Stimulated activated CD4-positive, alpha-beta T cell treated with anti-CD3 and anti-CD28 coated beads, TNF-alpha, amount 100 ng/mL, for 24 hours (primary cell): ENCODE measurements at regions not wholly inside any gene's neighbourhood (a gene's known extent, or its start where the extent isn't known, plus 50 kb on each side); places are given as distances from the start of the nearest gene placed in this dataset.
"Not testable (repeated sequence)": the region's sequence is repeated elsewhere in the genome, so short reads cannot be mapped to it uniquely, and the experiment has no call there.

Experiments used
- DNase-seq, 3 experiments: peaks; one replicate each; pipeline ENCODE4 v3.0.0-alpha.2; 2020; ENCODE audit warnings: low read depth in 3 of 3

DNA sequence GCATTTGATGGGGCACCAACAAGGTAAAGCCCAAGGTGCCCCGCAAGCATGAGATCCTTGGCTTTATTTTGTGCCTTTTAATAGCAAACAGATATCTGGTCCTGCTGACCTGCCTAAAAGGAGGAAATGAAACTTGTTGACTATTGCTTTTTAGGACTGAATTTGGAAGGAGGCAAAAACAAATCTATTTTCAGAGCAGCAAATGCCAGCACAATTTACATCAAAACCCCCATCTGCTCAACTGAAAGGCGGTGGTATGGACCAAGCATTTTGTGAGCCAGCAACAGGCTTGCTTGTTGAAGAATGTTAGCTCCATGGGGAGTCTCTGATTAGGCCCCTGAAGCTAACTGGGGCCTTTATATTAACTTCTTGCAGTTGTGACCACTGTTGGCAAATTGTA, 192.6 kb upstream of the E2F8 start:
- DNase-seq, result no peak

DNA sequence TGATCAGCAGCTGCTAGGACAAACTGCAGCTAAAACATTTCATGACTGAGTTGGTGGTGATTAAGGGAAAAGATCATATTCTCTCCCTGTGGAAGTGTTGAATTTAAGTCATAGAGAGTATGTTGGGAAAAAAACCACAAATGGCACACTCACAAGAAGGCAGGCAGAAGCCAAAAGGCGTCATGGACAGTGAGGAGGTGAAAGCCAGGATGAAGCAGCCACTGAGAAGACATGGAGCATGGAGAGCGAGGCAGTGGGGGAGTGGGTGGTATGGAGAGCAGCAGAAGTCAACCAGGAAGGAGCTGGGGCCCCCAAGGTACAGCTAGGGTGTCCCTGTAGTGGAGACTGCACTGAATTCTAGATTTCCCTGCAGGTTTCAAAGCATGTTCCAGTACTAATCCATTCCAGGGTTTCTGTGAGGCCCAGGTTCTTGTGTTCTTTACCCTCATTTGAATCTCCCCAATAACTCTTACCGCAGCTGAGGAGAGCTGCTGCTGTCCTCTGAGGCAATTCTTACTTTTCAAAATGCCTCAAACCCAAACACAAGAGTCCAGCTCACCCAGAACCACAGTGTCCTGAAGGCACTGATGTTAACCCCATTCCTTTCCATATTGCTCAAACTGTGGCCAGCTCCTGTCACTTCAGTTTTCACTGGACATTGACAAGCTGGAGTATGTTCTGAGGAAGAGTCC, 191.8 kb upstream of the E2F8 start:
- no peak for DNase-seq

DNA sequence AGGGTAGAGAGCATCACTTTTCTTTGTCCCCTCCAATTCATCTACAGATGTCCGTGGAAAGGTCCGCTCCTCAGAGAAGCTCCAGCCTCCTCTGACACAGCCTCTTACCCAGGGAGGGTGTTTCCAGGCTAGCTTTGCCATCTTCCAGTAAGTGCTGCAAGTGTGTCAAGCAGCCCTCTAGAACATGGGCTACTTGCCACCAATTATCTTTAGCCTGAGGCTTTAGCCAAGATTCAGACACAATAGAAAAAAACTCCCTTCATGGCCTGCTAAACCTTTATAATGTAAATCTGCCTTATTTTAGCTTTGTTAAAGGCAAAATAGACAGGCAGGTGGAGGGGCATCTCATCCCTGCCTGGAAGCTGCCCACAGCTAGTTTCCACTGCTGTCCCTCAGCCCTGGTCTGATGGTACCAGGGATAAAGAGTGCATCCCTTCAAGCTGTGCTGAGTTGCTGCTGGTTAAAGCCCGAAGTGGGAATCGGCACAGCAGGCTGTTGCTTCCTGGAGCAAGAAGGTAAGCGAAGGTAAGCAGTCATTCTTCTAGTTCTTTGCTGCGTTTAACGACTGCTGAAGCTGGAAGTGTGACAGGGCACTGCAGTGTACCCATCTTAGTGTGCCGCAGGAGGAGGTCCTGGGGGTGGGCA, 190.1 kb upstream of the E2F8 start:
- no peak for DNase-seq

DNA sequence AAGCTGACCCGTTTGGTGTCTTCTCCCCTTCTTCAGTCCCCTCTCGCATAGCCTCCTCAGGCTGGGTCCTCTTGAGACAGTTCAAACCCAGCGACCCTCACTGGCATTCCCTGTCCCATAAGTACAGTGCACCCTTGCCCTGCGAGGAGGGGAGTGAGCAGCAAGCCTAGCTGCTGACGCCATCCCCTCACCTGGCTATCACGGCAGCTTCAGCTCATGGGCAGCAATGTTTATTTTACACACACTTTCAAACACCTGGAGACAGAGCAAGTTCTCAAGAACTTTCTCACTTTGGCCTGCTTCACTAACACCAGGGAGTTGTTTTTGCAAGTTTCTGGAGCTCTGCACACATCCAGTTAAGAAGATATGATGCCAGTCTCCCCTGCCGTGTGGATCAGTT, 189.6 kb upstream of the E2F8 start:
- no peak for DNase-seq

DNA sequence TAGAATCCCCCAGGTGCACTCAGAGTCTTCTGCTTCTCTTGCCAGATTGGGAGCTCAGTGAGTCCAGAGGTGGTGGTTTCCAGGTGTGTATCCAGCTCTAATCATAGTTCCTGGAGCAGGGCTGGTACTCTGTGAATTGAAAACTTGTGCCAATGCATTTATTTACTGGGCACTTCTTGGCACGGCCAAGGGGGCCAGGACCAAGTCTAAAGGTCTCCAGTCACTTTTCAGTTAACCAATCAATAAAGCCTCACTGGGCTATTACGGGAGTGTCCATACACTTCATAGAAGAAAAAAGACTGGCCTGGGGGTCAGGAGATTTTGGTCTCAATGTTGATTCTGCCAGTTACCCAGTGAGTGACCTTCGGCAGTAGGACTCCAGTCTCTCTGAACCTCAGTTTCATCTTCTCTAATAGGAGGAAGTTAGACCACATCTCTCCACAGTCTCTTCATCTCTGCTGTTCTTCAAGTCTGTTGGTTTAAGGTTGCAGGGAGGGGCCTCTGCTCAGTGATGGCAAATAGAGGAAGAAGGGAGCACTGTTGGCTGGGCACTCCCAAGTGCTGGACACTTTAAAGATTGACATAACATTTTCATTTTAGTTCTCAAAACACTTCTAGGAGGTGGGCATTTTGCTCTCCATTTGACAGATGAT, 188.5 kb upstream of the E2F8 start:
- no peak for DNase-seq

DNA sequence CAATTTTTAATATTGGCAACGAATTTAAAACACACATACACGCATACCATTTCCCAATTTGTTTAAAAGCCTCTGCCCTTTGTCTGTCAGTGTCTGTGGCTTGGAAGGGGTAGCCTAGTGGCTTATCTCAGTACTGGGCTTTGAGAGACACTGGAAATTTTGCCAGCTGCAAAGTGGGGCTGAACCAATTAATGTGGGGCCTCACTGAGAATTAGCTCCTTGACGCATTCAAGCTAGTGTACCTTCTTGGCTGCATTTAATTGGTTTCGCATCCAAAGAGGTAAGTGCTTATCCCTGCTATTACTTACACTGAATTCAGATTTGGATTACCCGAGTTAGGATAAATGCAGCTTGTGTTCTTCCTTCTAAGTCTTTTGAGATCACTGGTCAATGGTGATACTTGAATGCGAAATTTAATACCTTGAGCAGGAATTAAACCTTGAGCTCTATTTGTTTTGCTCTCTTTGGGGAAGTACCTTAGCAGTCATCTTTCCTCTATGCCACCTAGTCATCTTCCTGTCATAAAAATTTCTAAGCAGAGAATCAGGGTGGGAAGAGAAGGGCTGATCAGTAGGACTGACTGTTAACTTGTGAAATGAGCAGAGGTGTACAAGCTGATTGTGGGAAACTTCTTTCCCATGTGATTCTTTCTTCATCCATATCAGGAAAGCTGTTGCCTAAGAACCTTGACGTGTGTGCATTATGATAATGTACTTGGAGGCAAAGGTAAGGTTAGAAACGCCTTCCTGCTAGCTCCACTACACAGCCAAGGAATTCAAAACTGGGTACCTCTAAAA, 187.7 kb upstream of the E2F8 start:
- no peak for DNase-seq

DNA sequence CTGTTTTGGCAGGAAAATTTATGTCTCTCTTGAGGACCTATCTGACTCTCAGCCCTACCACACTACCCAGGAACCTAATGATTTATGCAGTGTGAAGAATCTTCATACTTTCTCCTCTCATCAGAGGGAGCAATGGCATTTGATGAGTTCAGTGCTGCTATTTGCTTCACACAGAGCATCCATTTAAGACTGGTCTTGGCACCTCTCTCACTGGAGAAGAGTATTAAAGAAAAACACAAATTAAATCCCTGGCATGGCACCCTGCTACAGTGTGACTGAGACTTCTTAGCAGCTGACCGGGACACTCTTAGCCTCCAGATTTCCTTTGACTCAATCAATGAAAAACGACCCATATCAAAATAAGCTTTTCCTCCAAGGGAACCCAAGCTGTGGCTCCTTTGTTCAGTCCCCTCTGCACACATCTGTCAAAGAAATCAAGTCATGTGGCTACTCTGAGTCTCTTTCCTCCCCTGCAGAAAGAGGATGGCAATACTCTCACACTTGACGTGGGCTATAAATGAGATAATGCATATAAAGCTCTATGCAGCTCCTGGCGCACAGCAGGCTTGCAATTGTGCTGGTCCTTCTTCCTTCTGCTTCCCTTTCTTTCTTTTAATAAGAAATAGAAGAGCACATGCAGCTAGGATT, 186.1 kb upstream of the E2F8 start:
- no peak for DNase-seq

DNA sequence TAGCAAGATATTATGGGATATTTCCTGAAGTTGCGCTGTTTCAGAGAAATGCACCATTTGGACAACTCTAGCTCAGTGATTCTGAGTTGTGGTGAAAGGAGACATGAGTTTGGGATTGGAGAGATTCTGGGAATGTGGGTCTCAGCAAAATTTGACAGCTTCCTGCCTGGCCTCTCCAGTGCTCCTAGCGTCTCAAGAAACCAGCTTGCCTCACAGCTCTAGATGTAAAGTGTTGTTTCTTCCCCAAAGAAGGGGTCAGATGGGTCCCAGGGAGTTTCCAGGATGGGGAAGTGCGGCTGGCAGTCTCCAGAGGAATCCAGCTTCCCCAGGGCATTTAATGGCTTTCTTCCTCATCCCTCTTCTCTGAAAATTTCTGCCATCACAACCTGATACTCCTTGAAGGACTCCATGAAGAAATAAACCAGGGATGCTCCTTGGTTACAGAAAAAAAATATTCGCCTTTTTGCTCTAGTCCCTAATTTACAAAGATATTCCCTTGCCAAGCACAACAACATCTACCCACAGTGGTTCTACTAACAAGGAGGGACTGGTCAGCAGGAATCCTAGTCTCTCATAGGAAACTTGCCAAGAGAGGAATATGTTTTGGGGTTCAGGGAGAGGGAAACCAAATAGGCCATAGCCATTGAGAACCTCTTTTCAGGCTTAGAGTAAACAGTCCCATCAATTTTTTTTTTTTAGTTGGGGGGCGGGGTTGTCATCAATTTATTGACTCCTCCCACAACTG, 185.4 kb upstream of the E2F8 start:
- DNase-seq, result no peak

DNA sequence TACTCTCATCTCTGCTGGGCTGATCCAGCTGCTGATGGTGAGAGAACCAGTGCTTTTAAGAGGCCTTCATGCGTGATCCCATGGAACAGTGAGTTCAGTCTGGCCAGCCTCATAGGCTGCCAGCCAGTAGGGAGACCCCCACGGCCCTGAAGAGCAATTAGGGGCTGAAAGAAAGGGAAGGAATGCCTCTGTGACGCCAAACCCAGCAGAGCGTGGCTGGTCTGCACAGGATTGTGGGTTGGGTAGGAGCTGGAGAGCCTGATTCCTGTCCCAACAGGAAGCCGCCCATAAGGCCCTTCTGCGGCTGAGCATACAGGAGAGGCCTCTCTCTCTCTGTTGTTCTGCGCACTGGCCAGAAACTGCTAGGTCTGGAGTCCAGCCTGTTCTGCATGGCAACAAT, 181.5 kb upstream of the E2F8 start:
- DNase-seq, result no peak

DNA sequence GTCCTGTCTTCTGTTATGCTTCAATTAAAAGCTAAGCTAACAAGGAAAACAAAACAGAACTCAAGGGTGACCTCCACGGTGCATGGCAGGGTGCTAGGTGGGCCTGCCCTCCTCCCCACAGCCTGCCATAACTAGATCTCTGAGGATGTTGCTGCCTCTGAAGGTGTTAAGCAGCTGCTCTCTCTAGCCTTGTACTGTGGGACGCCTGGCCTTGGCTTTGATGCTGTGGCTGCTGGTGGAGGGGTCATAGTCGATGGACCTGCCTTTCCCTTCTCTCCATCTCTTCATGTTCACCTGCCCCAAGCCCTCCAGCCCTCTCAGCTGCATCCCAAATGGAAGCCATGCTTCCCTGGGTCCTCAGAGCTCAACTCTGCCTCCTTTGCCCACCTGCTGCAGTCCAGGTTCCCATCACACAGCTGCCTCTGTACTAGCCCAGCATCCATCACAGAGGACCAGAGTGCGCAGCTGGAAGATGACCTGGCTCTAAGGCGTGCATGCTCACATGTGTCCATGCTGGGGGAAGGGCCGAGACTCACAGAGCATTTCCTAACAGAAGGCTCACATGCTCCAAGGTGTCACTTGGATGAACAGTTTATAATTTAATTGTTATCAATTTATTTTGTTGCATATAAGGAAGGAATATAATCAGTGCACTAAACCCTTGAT, 180.3 kb upstream of the E2F8 start:
- no peak for DNase-seq

DNA sequence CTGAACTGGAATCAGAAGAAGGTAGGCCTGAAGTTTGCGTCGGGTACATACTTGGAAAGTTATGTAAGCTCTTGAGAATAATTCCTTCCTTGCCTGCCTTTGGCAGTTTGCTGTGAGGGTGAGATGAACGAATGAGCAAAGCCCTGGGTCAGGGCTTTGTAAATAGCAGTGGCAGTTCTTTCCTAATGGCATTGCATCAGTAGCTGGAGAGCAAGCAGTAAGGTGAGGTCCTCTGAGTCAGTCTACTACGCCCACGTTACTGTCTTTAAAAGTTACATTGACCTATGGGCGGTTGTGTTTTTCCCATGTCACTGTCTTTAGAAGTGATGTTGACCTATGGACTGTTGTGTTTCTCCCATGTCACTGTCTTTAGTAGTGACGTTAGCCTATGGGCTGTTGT, 179.1 kb upstream of the E2F8 start:
- DNase-seq, result no peak

DNA sequence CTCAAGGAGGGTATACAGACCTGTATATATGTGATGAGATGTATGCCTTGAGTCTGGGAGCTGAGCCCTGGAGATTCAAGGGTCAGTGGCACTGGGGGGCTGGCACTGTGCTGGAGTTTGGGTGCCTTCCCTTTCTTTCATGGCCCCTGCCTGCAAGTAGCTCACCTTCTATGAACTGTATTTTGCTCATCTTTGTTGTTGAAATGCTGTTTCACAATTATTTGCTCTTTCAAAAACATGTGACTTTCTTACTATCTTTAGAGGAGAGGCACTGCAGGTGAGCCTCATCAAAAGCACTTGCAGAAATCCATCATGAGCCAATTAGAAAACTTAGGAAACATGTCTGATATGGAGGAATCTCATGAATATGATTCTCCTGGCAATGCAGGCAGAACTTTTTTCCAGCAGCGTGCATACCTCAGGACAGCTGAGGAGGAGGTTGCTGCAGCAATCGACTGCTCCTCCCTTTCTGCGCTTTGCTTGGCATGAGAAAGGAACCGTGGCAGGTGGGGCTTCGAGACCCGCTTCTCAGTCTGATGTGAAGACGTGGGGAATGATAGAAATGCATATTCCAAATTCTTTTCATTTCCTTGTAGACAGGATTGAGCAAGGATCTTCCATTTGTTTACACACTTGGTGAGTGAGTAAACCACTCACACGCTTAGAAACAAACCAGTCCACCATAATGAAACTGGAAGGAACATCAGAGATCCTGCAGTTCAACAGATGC, 178.4 kb upstream of the E2F8 start:
- no peak for DNase-seq

DNA sequence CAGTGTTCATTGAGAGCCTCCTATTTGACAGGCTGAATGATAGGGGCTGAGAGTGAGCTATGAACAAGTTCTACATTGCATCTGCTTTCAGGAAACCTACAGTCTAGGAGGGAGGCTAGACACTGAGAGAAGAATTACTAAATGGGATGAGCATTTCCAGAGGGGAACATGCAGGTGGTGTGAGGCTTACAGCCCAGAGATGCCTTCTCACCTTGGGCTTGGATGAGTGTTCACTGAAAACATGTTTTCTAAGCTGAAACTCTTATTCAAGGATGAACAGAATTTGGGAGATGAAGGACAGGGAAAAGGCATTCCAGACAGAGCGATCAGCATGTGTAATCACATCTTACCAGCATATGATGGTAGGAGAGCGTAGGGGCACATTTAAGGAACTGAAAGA, 177.5 kb upstream of the E2F8 start:
- no peak for DNase-seq

DNA sequence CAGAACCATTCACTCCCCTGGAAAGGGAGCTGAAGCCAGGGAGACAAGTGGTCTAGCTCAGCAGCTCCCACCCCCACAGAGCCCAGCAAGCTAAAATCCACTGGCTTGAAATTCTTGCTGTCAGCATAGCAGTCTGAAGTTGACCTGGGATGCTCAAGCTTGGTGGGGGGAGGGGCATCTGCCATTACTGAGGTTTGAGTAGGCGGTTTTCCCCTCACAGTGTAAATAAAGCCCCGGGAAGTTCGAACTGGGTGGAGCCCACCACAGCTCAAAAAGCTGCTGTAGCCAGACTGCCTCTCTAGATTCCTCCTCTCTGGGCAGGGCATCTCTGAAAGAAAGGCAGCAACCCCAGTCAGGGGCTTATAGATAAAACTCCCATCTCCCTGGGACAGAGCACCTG, 171.3 kb upstream of the E2F8 start:
- not testable (repeated sequence) for DNase-seq

DNA sequence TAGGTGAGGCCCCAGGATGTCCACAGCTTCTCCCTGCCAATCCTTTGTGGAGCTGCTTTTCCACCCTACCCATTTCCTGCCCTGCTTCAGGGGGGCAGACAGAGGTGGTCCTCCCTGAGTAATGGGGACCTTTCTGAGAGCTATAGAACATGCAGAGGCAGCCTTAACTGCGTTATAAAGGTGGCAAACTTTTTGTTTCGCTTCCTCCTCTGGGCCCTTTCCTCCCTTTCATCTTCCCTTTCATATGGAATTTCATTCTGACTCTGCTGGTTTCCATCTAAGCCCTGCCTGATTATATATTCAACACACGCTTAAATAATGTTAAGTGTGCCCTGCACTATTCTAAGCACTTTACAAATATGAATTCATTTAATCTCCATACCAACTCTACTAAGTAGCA, 169.3 kb upstream of the E2F8 start:
- DNase-seq, result no peak

DNA sequence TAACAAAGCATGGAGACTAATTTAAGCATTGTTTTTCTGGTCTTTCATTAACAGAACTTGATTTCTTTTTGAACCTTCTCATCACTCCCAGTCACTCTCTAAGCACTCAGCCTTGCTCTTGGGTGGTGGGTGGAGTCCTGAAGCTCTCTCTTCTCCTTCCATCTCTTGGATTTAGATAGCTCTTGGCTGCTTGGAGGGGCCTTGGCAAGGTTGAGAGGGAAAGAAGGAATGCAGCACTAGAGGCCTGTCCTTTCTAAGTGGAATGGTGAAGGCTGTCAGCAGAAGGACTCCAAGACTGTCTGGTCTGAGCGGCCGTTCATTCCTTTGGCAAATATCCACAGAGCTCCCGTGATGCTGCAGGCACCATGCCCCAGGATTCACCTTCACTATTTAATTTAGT, 168.6 kb upstream of the E2F8 start:
- DNase-seq, result no peak

DNA sequence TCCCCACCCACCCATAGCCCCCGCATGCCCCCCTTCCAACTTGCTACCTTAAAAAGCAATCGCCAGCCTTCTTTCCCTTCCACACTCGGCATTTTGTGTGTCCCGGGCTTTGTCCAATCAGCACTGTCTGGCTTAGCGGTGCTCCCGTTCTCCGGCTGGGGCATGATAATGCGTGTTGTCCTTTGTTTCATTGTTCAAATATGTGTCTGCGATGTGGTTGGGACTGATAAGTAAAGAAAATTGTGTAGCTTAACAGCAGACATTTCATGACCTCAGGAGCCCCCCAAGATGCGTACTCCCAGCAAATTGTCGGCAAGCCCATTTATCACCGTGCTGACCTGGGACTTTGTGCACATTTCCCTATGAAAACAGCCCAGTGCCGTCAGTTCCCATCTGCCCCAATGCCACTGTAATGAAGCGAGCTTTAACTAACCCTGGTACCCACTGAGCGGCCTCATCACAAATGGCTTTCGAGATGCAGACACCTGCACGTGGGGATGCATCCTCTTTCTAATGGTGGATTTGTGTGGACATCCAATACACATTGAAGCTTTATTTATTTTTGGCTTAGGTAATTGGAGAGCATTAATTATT, 167.0 kb upstream of the E2F8 start:
- no peak for DNase-seq

DNA sequence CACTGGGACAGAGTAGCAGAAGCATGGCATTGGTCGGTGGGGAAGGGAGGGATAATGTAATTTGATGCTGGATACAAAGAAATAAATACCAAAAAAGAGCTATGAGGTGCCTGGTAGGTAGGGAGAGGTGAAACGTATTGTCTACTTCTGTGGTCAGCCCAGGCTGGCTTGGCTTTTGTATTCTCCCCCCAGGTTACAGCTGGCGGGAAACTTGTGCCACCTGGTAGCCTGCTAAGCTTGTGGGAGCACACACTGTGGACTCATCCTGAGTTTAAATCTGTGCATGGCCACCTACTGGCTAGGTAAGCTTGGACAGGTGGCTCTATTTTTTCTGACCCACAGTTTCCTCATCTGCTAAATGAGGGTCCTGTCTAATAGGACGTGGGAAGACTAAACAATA, 165.2 kb upstream of the E2F8 start:
- DNase-seq, result no peak

DNA sequence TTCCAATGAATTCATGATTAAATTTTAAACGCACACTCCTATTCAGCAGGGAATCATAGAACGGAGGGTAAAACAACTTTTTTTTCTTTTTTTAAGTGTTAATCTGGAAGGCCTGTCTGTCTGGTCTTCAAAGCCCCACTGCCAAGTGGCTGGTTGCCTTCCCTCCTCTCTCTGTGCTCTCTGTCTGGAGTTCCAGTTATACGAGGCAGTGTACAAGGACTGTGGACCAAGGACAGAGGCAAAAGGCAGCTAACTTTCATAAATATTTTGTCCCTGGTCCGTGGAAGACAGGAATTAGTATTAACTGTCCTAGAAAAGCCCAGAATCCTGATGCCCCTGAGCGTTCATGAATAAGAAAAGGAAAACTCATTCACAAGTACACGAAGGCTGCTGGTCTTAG, 164.0 kb upstream of the E2F8 start:
- DNase-seq, result no peak
